Cardiac muscle cell (in vitro differentiated cells and primary cell): ENCODE measurements at regions not wholly inside any gene's neighbourhood (a gene's known extent, or its start where the extent isn't known, plus 50 kb on each side); places are given as distances from the start of the nearest gene placed in this dataset.
"Not testable (repeated sequence)": the region's sequence is repeated elsewhere in the genome, so short reads cannot be mapped to it uniquely, and the experiment has no call there.

Experiments used
- DNase-seq, 2 donors: peaks; one replicate each; pipeline versions ENCODE4 v3.0.0 to v3.0.0-alpha.2; 2010 to 2017; ENCODE audit warnings: low read depth in 1 of 2, low spot score in 1 of 2
- H3K27ac ChIP-seq: fragments of 200-600 bp; sonication (generic); 2 replicates; pipeline ENCODE4 v1.5.1; 2016
- H3K27me3 ChIP-seq: fragments of 200-600 bp; sonication (generic); 2 replicates; pipeline ENCODE4 v1.6.0; 2016; ENCODE audit warnings: control low read depth
- H3K36me3 ChIP-seq: fragments of 200-600 bp; sonication (generic); 2 replicates; pipeline ENCODE4 v1.5.1; 2016; ENCODE audit warnings: control low read depth
- H3K4me1 ChIP-seq: fragments of 200-600 bp; sonication (generic); 2 replicates; pipeline ENCODE4 v1.8.1; 2017; ENCODE audit warnings: low read depth, mild to moderate bottlenecking, mixed run types
- H3K4me3 ChIP-seq: fragments of 200-600 bp; sonication (generic); 2 replicates; pipeline ENCODE4 v1.5.1; 2016; ENCODE audit warnings: mild to moderate bottlenecking
- H3K9me3 ChIP-seq: fragments of 200-600 bp; sonication (generic); 2 replicates; pipeline ENCODE4 v1.5.1; 2017; ENCODE audit warnings: low read depth, mild to moderate bottlenecking, control low read depth
- CTCF ChIP-seq: IDR thresholded peaks from 2 replicates; pipeline ENCODE4 v1.5.1; 2012; ENCODE audit warnings: low read depth, mild to moderate bottlenecking, low read length

GRCh38 chr12:89194683-89195082, 157.6 kb downstream of the DUSP6 start:
- no peak for DNase-seq
- TF ChIP-seq CTCF: no peak
- no peaks in the 10 kb centered on the region for H3K36me3 ChIP-seq
- H3K27me3 ChIP-seq: no peaks in the 10 kb centered on the region
- no peaks in the 10 kb centered on the region for H3K9me3 ChIP-seq
- H3K27ac ChIP-seq: no peak overlapping the region
- no peaks in the 10 kb centered on the region for H3K4me1 ChIP-seq
- H3K4me3 ChIP-seq: no peak overlapping the region

- H3K4me3 ChIP-seq: no peak overlapping the region
- no peaks in the 10 kb centered on the region for H3K36me3 ChIP-seq
- TF ChIP-seq CTCF: no peak
- no peaks in the 10 kb centered on the region for H3K9me3 ChIP-seq
- no peak overlapping the region for H3K27ac ChIP-seq
- DNase-seq: no peak
- H3K4me1 ChIP-seq: no peaks in the 10 kb centered on the region
- no peaks in the 10 kb centered on the region for H3K27me3 ChIP-seq
These were observed 159.9 kb downstream of the DUSP6 start for GRCh38 chr12:89192429-89192828.

- H3K36me3 ChIP-seq, DNase-seq, H3K9me3 ChIP-seq, H3K27me3 ChIP-seq, H3K4me3 ChIP-seq, H3K27ac ChIP-seq, H3K4me1 ChIP-seq: not testable (repeated sequence)
These were observed 160.7 kb downstream of the DUSP6 start for GRCh38 chr12:89191597-89191996.

- Histone ChIP-seq H3K4me1 (no peaks in the 10 kb centered on the region), H3K36me3 (no peaks in the 10 kb centered on the region), H3K9me3 (no peaks in the 10 kb centered on the region), H3K27me3 (no peaks in the 10 kb centered on the region), H3K27ac (no peak overlapping the region), H3K4me3 (no peak overlapping the region)
- DNase-seq: no peak
- TF ChIP-seq CTCF: no peak
These were observed 162.9 kb downstream of the DUSP6 start for GRCh38 chr12:89189448-89189847.

GRCh38 chr12:89187507-89187906, 164.8 kb downstream of the DUSP6 start:
- no peak for DNase-seq
- TF ChIP-seq CTCF: no peak
- Histone ChIP-seq H3K9me3 (no peaks in the 10 kb centered on the region), H3K4me3 (no peak overlapping the region), H3K27ac (no peak overlapping the region), H3K27me3 (no peaks in the 10 kb centered on the region), H3K4me1 (no peaks in the 10 kb centered on the region), H3K36me3 (no peaks in the 10 kb centered on the region)

- DNase-seq: no peak
- no peak for TF ChIP-seq CTCF
- Histone ChIP-seq H3K27ac (no peak overlapping the region), H3K36me3 (no peaks in the 10 kb centered on the region), H3K27me3 (no peaks in the 10 kb centered on the region), H3K4me1 (no peaks in the 10 kb centered on the region), H3K4me3 (no peak overlapping the region), H3K9me3 (no peaks in the 10 kb centered on the region)
These were observed 166.4 kb downstream of the DUSP6 start for GRCh38 chr12:89185889-89186288.
